Stimulated activated CD4-positive, alpha-beta T cell treated with anti-CD3 and anti-CD28 coated beads, TNF-alpha, amount 100 ng/mL, for 48 hours (primary cell): ENCODE measurements at regions not wholly inside any gene's neighbourhood (a gene's known extent, or its start where the extent isn't known, plus 50 kb on each side); places are given as distances from the start of the nearest gene placed in this dataset.
"Not testable (repeated sequence)": the region's sequence is repeated elsewhere in the genome, so short reads cannot be mapped to it uniquely, and the experiment has no call there.

Experiments
- DNase-seq, 3 donors: peaks; one replicate each; pipeline ENCODE4 v3.0.0-alpha.2; 2020; ENCODE audit warnings: low read depth in 3 of 3

DNA sequence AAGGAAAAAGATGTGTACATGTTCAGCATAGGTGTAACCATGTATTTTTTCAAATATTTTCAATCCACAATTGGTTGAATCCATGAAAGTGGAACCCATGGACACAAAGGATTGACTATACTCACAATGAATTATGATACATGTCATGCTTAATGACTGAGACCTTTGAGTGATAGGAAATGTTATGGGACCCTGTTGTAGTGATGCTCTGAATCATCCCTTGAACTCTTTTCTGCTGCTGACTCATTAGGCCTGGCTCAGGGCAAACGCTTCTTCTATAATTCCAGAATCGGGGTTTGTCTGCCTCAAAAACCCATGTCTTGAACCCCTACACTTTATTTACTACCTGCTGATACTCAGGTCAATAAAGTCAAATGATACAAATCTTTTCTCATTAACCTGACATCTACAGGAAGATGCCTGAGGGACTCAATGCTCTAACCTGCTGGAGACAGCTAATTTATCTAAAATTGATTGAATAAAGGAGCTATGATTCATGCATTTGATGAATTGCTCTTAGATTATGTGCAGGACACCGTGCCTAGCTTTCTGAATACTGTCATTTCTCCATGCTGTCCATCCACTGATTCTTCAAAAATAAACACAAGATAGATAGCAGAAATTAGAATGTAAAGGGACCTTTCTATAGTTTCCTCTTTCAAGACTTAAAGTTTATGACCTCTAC, 260.1 kb downstream of the PRELID2 start:
- DNase-seq: no peak

DNA sequence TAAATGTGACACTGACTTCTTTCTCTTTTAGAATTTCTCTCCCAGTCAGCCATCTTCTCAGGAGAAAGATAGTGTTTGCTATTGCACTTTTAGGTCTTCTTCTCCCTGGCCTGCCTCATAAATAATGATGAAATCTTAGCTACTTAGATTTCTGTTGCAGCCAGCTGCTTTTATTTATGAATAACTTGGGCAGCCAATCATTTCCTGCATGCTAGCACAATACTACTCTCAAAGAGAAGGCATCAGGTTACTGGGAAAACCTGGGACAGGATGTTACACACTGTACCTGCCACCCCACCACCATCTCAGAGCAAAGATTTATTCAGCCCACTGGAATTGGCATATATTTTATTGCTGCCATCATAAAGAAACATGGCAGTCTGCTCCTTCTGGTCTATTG, 266.6 kb downstream of the PRELID2 start:
- DNase-seq: no peak

DNA sequence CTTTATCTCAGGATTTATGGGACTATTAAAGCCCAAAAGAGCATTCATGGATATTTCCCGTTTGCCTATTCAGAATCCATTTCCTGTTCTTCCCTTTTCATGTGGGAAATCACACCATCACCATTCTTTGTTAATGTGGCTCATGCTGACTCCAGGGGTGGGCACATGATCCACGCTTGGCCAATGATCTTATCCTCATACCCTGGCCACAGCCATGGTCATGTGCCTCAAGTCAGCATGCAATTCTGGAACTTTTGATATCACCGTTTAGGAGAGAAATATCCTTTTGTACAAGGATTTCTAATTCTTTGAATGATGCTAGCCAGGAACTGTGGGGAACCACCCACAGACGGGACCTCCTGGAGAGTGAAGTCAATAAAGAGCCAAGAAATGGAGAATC, 272.2 kb downstream of the PRELID2 start:
- no peak for DNase-seq

DNA sequence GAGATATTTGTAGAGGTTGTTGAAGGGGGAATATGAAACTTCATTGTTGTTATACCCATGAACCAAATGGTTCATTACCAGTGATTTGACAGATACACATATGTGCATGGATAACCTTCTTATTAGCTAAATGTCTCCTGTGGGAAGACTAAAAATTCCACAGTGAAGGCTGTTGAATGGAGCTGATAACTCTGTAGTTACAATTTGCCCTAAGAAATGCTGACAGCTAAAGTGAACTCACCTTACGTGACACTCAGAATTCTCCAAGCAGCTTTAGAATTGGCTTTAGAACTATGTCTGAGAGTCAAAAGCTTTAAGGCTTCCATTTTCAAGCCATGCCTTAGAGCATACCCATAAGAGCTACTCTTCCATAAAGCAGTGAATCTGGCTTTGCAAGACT, 276.9 kb downstream of the PRELID2 start:
- no peak for DNase-seq

DNA sequence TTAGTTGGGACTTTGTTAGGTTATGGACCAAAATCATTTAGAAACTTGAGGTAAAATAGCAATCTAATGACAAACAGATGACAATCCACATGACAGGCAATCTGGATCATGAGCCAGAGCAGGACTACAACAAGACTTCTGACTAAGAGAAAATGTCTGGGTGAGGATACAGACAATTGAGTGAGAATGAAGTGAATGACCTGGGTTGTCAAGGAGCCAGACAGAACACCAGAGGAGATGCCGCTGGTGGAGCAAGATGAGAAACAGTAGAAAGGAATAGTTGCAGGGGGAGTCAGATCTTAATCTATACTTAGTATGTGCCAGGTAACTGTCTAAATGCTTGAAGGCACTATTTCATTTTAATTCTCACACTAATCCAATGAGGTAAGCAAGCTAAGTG, 277.8 kb downstream of the PRELID2 start:
- no peak for DNase-seq

DNA sequence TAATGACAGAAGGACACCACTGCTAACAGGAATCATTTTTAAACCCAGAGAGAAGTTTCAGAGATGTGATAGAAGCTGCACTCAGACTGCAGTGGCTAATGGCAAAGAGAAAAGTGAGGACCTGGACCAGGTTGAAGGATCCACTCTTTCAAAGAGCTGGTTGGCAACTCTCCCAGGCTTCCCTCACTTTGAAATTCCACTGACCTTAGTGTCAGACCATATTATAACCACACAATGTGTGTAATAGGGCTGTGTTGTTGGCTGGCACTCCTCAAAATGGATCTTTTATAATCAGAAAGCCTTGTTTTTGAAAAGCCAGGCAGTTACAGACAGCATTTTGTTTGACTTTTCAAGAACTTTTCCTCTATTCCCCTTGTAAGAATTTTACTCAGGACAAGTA, 280.7 kb downstream of the PRELID2 start:
- no peak for DNase-seq

DNA sequence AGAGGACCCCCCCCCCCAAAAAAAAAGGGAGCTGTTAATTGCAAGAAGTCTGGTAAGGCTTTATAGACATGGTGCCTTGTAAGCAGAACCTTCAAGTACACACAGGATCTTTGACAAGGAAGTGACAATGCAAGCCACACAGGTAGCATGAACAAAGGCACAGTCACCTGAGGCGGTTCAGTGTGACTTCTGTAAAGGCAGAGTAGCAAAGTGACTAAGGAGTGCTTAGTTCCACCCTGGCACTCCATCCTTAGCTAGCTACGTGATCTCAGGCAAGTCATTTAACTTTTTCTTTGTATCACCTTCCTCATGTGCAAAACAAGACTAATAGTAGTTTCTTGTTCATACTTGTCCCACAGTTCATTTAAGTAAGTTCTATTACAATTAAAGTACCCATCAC, 282.0 kb downstream of the PRELID2 start:
- no peak for DNase-seq

DNA sequence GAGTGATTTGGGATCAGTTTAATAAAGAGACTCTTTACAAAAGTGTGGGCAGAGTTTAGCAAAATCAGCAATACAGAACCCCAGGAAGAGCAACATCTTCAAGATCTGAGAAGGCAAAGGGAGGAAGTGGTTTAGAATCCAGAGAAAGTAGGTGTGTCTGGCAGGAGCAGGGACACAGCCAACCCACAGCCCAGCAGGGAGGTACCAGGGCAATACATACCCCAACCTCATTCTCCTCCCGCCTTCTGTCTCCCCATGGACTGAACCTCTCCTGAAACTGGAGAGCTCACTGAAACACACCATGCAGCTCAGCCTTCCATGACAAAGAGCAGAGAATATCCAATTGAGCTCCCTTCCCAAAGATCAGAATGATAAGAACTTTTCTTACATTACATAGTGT, 283.4 kb downstream of the PRELID2 start:
- no peak for DNase-seq

DNA sequence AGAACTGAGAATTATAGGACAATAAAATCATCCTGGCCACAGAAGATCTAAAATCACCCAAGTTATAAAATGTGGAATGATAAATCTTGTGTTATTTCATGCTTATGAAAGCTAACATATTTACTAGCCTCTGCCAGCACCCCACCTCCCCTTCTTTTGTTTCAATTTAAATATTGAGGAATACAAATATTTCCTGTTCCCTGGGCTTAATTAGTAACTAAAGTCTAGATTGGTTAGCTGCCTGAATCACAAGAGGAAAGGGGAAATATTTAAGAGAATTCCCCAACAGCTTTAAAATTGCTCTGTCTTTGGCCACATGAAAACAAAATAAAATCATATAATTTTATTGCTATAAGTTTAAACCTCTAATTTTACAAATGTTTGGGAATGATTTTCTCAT, 287.0 kb downstream of the PRELID2 start:
- no peak for DNase-seq

DNA sequence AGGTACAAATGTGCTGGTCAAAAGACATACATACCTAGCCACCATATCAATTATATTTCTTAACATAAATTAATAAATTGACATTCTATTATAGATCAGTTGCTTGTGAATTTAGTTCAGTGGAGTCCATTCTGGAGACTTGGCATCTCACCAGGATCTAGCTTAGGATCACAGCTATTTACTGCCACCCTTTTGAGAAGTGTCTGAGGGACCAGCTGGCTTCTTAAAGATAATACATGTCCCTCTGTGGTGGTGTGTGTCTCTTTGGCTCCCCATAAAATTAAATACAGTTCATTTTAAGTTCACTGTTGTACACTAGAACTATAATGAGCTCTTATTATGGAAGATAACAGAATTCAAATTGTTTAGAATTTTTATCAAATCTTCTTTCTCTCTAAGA, 290.7 kb downstream of the PRELID2 start:
- DNase-seq: no peak

DNA sequence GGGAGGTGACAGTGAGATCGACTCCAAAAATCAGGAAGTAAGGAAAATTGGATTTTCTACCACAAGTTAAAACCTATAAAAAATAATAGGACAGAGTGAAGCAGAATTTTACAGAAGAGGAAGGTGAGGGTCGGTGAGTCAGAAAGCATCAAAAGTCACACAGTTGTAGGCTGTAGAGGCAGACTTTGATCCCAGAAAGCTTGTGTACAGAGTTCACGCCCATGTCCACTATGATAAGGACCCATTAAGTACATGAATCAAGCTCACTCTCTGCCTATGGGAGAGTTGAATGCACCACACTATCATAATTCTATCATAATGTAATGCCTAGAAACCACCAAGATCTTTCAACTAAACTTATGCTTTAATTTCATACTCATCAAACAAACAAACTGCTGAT, 291.2 kb downstream of the PRELID2 start:
- DNase-seq: no peak

DNA sequence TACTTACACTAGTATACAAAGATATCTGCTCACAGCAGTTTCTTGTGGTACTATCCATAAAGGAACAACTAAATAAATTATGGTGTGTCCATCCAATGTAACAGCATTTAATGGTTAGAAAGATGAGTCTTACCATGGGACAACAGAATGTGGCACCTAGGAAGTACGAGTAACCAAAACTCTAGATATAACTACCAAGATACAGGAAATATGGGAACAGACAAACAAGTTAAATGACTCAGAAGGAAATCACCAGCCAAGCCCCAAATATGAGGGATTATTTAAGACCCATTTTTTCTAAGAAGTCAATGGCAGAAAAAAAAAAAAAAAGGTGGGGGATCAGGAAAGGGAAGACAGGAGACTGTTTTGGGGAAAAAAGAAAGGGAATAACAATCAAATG, 294.8 kb downstream of the PRELID2 start:
- DNase-seq: no peak

DNA sequence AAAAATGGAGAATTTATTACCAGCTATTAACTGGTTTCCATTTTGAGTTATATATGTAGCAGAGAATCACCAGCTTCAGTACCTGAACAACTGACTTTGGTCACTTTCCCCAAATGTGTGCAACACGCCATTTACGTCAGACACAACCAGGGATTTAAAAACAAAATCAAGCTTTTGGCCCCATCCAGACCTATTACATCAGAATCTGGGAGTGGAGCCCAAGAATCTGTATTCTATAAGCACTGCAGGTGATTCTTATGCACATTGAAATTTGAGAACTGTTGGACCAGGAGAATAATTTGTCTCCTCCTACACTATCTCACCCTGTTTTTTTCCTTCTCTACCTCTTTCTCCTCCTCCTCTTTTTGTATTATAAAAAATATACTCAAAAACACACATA, 295.9 kb downstream of the PRELID2 start:
- no peak for DNase-seq

DNA sequence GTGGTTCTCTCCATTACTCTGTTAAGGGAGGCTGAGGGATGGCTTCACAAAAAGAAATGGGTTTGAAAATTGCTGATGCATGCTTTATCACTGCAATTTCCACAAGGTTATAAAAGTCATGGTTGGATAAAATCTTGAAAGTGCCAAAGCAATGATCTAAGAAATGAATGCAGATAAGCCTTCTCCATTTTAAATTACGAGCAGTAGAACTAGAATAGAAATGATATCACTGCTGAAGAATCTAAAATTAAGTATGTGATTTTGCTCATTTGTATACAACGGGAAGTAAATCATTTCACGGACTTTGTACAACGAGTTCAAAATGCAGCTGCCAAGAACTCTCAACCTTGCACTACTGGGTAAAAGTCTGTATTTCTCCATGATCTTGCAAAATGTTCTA, 299.0 kb downstream of the PRELID2 start:
- DNase-seq: no peak

DNA sequence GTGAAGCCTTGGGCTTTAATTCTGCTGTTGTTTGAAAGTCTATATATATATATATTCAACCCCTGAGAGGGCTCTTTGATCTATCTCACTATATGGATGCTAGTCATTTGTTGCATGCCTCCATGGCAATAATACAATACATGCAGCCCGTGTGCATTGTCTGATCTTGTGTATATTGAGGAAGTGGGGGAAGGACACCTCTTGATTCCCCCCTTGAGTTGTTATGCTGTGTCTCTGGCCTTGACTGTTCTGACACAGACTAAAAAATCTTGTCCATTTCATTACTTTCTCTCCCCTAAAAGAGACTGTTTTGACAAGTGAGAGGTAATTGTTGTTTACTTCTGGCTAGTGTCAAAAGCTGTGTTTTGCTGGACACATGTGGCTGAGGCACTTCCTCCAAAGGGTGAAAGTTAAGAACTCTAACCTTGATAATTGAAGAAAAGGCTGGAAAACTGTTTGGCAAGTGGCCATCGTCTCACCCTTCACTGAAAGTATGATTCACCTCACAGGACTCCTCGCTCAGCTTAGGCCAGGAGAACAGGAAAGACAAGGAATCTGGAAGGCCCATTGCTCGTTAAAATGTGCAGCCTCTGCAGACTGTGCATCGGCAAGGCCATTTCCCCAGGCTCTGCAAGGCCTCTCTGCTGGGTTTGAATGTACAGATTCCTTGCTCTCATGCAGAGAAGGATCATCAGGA, 304.0 kb downstream of the PRELID2 start:
- no peak for DNase-seq

DNA sequence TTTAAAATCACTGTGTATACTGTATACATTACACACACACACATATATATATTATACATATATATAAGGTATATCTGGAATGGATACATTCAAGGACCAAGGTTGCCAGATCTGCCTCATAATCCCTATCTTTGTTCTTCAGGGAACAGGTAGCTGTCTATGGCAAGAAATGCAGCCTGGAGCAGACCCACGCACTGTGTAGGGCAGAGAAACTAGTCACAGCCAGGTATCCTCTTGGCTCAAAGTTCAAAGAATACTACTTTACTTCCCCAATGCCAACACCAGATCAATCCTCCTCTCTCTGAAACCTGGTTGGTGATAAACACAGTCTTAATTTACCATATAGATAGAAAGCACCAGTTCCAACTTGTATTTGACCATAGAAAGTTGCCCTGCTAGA, 313.6 kb downstream of the PRELID2 start:
- no peak for DNase-seq

DNA sequence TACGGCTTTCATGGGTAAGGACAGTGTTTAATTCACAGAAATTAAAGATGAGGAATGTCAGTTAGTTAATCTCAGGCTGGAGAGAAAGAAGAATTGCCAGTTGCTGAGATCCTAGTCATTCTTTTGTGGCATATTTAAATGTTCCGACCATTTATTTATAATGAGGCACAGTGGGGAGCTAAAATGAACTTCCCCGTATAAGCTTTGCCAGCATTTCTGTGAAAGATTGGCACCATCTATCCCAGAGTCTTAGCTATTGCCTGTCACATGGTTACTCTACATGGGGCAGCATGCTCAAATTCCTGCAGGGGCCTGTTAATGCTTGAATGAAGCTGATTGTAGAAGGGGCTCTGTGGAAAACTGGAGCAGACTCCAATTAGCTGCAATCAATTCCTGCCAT, 314.1 kb downstream of the PRELID2 start:
- DNase-seq: no peak

DNA sequence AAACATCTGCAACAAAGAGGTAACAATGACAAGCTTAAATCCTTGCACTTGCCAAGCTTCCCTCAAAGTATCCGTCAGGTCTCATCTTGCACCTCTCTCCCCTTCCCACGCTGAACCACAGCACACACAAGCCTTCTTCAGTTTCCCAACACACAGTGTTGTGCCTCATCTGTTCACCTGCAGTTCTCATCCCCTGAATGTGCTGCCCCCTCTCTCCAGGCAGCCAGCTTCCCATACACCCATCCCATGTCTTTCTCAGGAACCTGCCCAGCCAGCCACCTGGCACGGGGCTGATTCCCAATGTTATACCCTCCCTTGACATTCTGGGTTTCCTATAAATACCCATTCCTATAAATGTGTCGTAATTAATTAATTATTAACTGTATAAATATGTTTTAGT, 314.8 kb downstream of the PRELID2 start:
- no peak for DNase-seq

DNA sequence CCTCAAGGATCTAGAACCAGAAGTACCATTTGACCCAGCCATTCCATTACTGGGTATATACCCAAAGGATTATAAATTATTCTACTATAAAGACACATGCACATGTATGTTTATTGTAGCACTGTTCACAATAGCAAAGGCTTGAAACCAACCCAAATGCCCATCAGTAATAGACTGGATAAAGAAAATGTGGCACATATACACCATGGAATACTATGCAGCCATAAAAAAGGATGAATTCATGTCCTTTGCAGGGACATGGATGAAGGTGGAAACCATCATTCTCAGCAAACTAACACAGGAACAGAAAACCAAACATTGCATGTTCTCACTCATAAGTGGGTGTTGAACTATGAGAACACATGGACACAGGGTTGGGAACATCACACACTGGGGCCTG, 317.6 kb downstream of the PRELID2 start:
- not testable (repeated sequence) for DNase-seq

DNA sequence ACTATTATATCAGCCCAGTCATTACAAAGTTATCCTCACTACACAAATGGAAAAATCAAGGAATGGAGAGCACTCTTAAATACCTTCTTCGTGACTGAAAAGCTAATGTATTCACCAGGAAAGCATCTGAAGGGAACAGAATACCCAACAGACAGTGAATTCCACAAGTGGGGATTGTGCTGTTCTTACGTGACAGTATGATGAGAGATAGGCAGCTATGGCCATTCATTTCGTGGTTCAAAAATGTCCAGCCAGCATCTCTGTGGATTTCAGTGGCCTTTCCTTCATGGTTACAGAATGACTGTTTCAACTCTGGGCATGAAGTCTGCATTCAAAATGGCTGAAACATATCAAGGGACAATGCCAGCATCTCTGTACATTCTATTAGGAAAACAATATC, 323.8 kb downstream of the PRELID2 start:
- no peak for DNase-seq

DNA sequence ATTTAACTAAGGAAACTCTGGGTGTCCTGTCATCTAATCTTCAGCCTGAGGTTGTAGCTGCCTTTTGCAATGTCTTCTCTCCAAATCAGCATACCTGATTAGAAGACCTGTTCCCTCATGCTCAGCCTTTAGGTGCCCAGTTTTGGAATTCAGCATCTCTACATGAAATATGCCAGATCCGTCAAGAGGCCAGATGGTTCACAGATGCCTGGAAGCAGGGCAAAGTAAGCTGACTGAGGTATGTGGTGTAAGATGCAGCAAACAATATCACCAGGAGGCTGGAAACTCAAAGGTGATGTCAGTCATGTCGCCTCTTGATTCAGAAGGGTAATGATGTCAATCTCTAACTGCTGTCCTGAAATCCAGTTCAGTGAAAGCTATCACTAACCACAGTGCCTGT, 324.4 kb downstream of the PRELID2 start:
- no peak for DNase-seq

DNA sequence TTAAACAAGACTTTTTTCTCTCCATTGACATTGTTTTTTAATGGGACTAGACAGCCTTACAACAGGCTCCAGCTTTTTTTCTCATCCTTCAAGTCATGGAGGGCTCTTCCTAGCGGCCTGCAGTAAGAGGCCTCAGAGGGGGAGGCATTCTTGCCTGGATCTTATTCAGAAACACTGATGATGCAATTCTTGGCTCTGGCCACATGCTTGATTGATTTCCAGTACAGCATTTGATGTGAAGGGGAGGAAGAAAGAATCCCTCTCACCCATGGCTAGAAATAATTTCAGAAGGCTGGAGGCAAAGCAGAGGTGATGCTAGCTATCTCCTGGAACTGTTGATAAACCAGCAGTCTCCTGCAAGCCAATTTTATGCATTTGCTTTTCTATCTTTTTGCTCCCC, 324.8 kb downstream of the PRELID2 start:
- DNase-seq: no peak

DNA sequence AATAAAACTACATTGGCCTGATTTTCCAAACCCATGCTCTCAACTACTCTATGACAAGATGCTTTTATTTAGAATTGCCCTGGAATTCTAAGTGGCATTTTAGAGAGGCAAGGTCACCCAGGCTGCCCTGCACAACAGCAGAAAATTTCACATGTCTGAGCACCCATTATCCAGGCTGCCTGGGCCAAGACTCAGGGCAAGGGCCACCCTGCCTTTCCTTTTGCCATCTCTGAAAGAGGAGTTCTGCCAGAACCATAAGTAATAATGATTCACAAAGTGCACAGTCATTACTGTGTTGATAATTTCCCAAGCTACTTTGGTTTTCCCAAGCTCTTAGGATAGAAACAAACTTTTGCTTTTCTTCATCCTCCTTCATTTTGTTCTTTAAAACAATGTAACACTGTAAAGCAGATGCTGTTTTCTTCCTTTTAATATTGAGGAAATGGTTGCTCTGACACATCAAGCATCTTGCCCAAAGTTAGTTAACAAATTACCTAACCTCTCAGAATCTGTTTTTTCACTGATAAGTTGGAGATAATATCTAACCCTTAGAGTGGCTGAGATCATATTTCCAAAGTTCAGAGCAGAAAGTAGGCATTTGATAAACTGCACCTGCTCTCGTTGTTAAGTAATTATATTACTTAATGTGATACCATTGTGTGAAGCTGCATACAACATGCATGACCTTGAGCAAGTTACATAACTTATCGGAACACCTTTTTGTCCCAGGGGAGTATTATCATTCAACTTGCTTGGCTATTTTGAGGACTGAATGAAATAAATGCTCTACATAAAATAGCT, 325.6 kb downstream of the PRELID2 start:
- no peak for DNase-seq
